OCI-LY7 (cell line): ENCODE measurements at regions not wholly inside any gene's neighbourhood (a gene's known extent, or its start where the extent isn't known, plus 50 kb on each side); places are given as distances from the start of the nearest gene placed in this dataset.

Source experiments
- BruUV-seq: library from RNA; stranded (reverse); fragments of 400-500 nt; replicated peaks from 2 replicates; lab custom pipeline; 2021; lab: Mats Ljungman, UMichigan
- CTCF ChIA-PET: fragments of 300-600 bp; sonication (Branson Sonifier 250); formaldehyde crosslinking; loops from one replicate; lab custom pipeline; 2022; ENCODE audit warnings: antibody characterized with exemption; ENCODE audit not compliant: unreplicated experiment; lab: Charles Lee
- POLR2A ChIA-PET: fragments of 300-600 bp; sonication (Branson Sonifier 250); formaldehyde crosslinking; loops from one replicate; lab custom pipeline; 2022; ENCODE audit warnings: antibody characterized with exemption; lab: Charles Lee
- DNase-seq: peaks from one replicate; pipeline ENCODE4 v3.0.0-alpha.2; 2015; ENCODE audit warnings: low spot score
- H2AFZ ChIP-seq: fragments of 200-600 bp; sonication (generic), shearing (Covaris generic); 2 replicates; pipeline ENCODE4 v1.6.1; 2014; ENCODE audit warnings: mild to moderate bottlenecking, antibody characterized with exemption, low read length, moderate library complexity
- H3K27ac ChIP-seq: fragments of 200-600 bp; sonication (generic); 2 replicates; pipeline ENCODE4 v1.5.1; 2014; ENCODE audit warnings: mixed run types, low read depth, mild to moderate bottlenecking, moderate library complexity, low read length, inconsistent platforms; ENCODE audit not compliant: poor library complexity, severe bottlenecking
- H3K36me3 ChIP-seq: fragments of 200-600 bp; sonication (generic); 2 replicates; pipeline ENCODE4 v1.6.1; 2014; ENCODE audit warnings: mild to moderate bottlenecking, antibody characterized with exemption, low read length, moderate library complexity, mixed read lengths; ENCODE audit not compliant: insufficient read depth
- H3K4me1 ChIP-seq: fragments of 200-600 bp; sonication (generic); 2 replicates; pipeline ENCODE4 v1.5.1; 2014; ENCODE audit warnings: mild to moderate bottlenecking, low read length; ENCODE audit not compliant: insufficient read depth, poor library complexity, severe bottlenecking
- H3K4me2 ChIP-seq: fragments of 200-600 bp; sonication (generic); 2 replicates; pipeline ENCODE4 v1.6.1; 2014; ENCODE audit warnings: mild to moderate bottlenecking, low read length
- H3K4me3 ChIP-seq: fragments of 200-600 bp; sonication (generic); 2 replicates; pipeline ENCODE4 v1.5.1; 2014; ENCODE audit warnings: mild to moderate bottlenecking, low read depth, low read length; ENCODE audit not compliant: poor library complexity, severe bottlenecking
- H3K79me2 ChIP-seq: fragments of 200-600 bp; sonication (generic); 2 replicates; pipeline ENCODE4 v1.6.1; 2016; ENCODE audit warnings: low read depth, mild to moderate bottlenecking, low read length, moderate library complexity, mixed read lengths; ENCODE audit not compliant: insufficient read depth
- H3K9me2 ChIP-seq: fragments of 200-600 bp; sonication (generic); 2 replicates; pipeline ENCODE4 v1.6.1; 2016; ENCODE audit warnings: mild to moderate bottlenecking, low read length, mixed read lengths; ENCODE audit not compliant: insufficient read depth
- H3K9me3 ChIP-seq: fragments of 200-600 bp; sonication (generic); 2 replicates; pipeline ENCODE4 v1.6.1; 2014; ENCODE audit warnings: mild to moderate bottlenecking, mixed run types, low read length, mixed read lengths
- H4K20me1 ChIP-seq: fragments of 200-600 bp; sonication (generic); 2 replicates; pipeline ENCODE4 v1.6.1; 2014; ENCODE audit warnings: mild to moderate bottlenecking, antibody characterized with exemption, low read length, moderate library complexity, mixed read lengths; ENCODE audit not compliant: insufficient read depth
- CTCF ChIP-seq: fragments of 200-600 bp; sonication (generic); conservative IDR thresholded peaks from 2 replicates; pipeline ENCODE4 v1.5.1; 2014; ENCODE audit warnings: mild to moderate bottlenecking, antibody characterized with exemption, low read length, moderate library complexity, mixed read lengths
- EZH2phosphoT487 ChIP-seq: fragments of 200-600 bp; sonication (generic); IDR thresholded peaks from 2 replicates; pipeline ENCODE4 v1.6.1; 2018; ENCODE audit warnings: low read depth, borderline replicate concordance, mild to moderate bottlenecking, mixed run types, antibody characterized with exemption, low read length, moderate library complexity, mixed read lengths
- intact Hi-C: fragments of 100-400 bp; cut with micrococcal nuclease; formaldehyde crosslinking; loops from one replicate; pipeline ENCODE4 v1.10.0; 2022; ENCODE audit not compliant: unreplicated experiment

- intact Hi-C loops: no loop called here
- H3K4me3 ChIP-seq: no peak overlapping the region
- no peak overlapping the region for H2AFZ ChIP-seq
- ChIA-PET POLR2A (no interaction called here), CTCF (no interaction called here)
- TF ChIP-seq EZH2phosphoT487: no peak
- no peak for TF ChIP-seq CTCF
- no peaks in the 10 kb centered on the region for H3K79me2 ChIP-seq
- DNase-seq: no peak
- H3K36me3 ChIP-seq: no peaks in the 10 kb centered on the region
- BruUV-seq: no TSS peak
- no peaks in the 10 kb centered on the region for H3K9me3 ChIP-seq
- H3K9me2 ChIP-seq: no peaks in the 10 kb centered on the region
- H3K4me1 ChIP-seq: no peaks in the 10 kb centered on the region
- no peaks in the 10 kb centered on the region for H4K20me1 ChIP-seq
- no peak overlapping the region for H3K27ac ChIP-seq
- no peak overlapping the region for H3K4me2 ChIP-seq
Measured at GRCh38 chr10:121058082-121058481, 206.9 kb downstream of the WDR11 start.

- H4K20me1 ChIP-seq: no peaks in the 10 kb centered on the region
- ChIA-PET CTCF (no interaction called here), POLR2A (no interaction called here)
- no peaks in the 10 kb centered on the region for H3K36me3 ChIP-seq
- intact Hi-C loops: no loop called here
- H3K4me3 ChIP-seq: no peak overlapping the region
- H3K9me2 ChIP-seq: no peaks in the 10 kb centered on the region
- H3K9me3 ChIP-seq: no peaks in the 10 kb centered on the region
- BruUV-seq: no TSS peak
- no peaks in the 10 kb centered on the region for H3K4me1 ChIP-seq
- DNase-seq: no peak
- no peaks in the 10 kb centered on the region for H3K79me2 ChIP-seq
- no peak for TF ChIP-seq EZH2phosphoT487
- TF ChIP-seq CTCF: no peak
- H3K27ac ChIP-seq: no peak overlapping the region
- no peak overlapping the region for H2AFZ ChIP-seq
- H3K4me2 ChIP-seq: no peak overlapping the region
Measured at GRCh38 chr10:121059351-121059750, 208.2 kb downstream of the WDR11 start.

- H4K20me1 ChIP-seq: no peaks in the 10 kb centered on the region
- no peak overlapping the region for H3K4me3 ChIP-seq
- no peak for TF ChIP-seq EZH2phosphoT487
- TF ChIP-seq CTCF: no peak
- no TSS peak for BruUV-seq
- H3K4me2 ChIP-seq: no peak overlapping the region
- H3K27ac ChIP-seq: no peak overlapping the region
- ChIA-PET CTCF (no interaction called here), POLR2A (no interaction called here)
- no peaks in the 10 kb centered on the region for H3K36me3 ChIP-seq
- no peak overlapping the region for H2AFZ ChIP-seq
- DNase-seq: no peak
- no peaks in the 10 kb centered on the region for H3K9me2 ChIP-seq
- intact Hi-C loops: no loop called here
- no peaks in the 10 kb centered on the region for H3K9me3 ChIP-seq
- H3K4me1 ChIP-seq: no peaks in the 10 kb centered on the region
- H3K79me2 ChIP-seq: no peaks in the 10 kb centered on the region
Measured at GRCh38 chr10:121062115-121062514, 211.0 kb downstream of the WDR11 start.
